Fibroblast of mammary gland (primary cell): ENCODE measurements at regions not wholly inside any gene's neighbourhood (a gene's known extent, or its start where the extent isn't known, plus 50 kb on each side); places are given as distances from the start of the nearest gene placed in this dataset.
"Not testable (repeated sequence)": the region's sequence is repeated elsewhere in the genome, so short reads cannot be mapped to it uniquely, and the experiment has no call there.

Experiments
- DNase-seq: peaks from one replicate; pipeline ENCODE4 v3.0.0-alpha.2; 2010; ENCODE audit warnings: low read depth
- H3K4me3 ChIP-seq: 2 replicates; pipeline ENCODE4 v1.5.1; 2011; ENCODE audit warnings: low read depth, mild to moderate bottlenecking, low read length, moderate library complexity; ENCODE audit not compliant: control insufficient read depth
- TF ChIP-seq, protein P1 (sequence below): conservative IDR thresholded peaks from 2 replicates; pipeline ENCODE4 v1.5.1; 2011; ENCODE audit warnings: low read depth, low read length, inconsistent platforms; ENCODE audit not compliant: control insufficient read depth, insufficient read depth

DNA sequence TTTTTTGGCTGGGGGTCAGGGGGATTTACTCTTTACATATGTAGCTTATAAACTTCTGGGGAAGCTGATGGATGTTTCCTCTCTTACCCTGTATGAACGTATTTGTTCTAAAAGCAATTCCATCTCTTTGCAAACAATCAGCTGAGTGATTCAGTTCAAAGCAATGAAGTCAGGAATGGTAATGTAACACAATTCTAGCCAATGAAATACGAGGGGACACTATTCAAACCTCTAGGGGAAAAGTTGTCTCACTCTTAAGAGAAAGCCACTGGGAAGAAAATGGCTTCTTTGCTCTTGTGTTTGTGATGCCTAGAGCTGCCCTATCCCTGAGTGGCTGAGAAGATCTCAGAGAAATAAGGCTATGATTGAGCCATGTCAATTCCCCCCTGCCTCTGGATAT, 134.8 kb upstream of the SEMA3C start:
- no peak for DNase-seq
- TF ChIP-seq, protein P1, sequence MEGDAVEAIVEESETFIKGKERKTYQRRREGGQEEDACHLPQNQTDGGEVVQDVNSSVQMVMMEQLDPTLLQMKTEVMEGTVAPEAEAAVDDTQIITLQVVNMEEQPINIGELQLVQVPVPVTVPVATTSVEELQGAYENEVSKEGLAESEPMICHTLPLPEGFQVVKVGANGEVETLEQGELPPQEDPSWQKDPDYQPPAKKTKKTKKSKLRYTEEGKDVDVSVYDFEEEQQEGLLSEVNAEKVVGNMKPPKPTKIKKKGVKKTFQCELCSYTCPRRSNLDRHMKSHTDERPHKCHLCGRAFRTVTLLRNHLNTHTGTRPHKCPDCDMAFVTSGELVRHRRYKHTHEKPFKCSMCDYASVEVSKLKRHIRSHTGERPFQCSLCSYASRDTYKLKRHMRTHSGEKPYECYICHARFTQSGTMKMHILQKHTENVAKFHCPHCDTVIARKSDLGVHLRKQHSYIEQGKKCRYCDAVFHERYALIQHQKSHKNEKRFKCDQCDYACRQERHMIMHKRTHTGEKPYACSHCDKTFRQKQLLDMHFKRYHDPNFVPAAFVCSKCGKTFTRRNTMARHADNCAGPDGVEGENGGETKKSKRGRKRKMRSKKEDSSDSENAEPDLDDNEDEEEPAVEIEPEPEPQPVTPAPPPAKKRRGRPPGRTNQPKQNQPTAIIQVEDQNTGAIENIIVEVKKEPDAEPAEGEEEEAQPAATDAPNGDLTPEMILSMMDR: no peak
- no peak overlapping the region for H3K4me3 ChIP-seq

DNA sequence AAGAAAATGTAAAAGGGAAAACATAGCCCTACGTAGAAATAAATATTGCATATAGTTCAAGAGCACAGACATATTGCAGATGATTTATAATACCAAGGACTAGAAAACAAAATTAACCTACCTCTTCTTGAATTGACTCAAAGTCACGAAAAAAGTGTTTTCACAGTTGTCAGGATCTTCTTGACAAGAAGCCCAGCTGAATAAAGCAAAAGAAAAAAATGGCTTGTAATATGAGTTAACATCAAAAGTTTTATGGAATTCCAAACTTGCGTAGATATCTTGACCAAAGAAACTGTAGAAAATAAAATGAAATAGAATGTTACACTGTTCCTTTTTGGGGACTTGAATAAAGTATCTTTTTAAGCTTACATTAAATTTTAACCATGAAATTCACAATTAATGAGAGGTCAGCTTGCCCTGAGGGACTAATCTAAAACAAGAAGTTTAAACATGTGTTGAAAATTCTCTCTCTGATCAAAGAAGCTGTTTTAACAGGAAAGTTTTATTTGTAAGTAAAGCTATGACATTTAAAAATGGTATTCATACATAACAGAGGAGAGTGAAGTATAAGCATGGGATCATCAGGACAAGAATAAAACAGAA, 133.1 kb upstream of the SEMA3C start:
- TF ChIP-seq, protein P1: no peak
- no peak overlapping the region for H3K4me3 ChIP-seq
- no peak for DNase-seq

DNA sequence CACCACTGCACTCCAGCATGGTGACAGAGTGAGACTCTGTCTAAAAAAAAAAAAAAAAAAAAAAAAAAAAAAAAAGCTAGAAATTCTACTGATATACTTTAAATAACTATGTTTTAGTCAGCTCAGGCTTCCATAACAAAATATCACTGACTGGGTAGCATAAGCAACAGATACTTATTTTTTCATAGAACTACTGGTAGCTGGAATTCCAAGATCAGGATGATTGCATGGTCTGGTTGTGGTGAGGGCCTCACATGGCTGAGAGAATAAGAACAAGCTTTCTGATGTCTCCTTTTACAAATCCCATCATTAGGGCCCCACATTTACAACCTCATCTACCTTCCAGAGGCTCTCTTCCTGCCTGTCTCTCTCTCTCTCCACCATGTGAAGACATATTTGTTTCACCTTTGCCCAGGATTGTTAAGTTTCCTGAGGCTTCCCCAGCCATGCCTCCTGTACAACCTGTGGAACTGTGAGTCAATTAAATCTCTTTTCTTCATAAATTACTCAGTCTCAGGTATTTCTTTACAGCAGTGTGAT, 126.7 kb upstream of the SEMA3C start:
- no peak overlapping the region for H3K4me3 ChIP-seq
- DNase-seq: no peak
- TF ChIP-seq, protein P1: no peak

DNA sequence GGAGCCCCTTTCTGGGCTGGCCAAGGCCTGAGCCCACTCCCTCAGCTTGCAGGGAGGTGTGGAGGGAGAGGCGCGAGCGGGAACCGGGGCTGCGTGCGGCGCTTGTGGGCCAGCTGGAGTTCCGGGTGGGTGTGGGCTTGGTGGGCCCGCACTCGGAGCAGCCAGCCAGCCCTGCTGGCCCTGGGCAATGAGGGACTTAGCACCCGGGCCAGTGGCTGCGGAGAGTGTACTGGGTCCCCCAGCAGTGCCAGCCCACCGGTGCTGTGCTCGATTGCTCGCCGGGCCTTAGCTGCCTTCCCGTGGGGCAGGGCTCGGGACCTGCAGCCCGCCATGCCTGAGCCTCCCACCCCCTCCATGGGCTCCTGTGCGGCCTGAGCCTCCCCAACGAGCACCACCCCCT, 123.8 kb upstream of the SEMA3C start:
- DNase-seq, H3K4me3 ChIP-seq: not testable (repeated sequence)

DNA sequence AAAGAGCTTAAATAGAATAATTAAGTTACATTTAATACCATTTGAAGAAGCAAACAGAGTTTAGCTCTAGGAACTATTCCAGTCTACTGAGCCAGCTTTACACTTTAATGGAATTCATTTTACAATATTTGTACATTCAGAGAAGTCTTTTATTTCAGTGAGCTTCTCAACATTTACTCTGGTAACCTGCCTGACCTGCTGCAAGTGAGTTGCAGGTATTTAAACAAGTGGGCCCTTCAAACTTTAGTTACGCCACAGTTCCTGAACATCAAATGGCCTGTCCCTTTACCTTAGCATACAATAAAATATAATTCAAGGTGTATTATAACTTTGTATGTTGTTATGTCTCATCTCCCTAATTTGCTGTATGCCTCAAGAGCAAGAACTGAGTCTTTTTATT, 121.6 kb upstream of the SEMA3C start:
- TF ChIP-seq, protein P1: no peak
- DNase-seq: no peak
- no peak overlapping the region for H3K4me3 ChIP-seq

DNA sequence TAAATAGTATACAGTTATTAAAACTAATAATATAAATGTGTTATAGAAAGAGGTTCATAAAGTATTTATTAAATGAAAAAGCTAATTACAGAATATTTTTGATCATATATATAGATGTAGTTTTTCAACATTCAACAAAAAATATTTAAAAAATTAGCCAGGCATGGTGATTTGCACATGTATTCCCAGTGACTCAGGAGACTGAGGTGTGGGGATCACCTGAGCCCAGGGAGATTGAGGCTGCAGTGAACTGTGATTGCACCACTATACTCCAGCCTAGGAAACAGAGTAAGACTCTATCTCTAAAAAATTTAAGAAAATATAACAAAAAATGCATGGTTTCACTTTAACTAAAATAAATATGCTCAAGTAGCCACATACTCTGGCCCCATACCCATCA, 118.0 kb upstream of the SEMA3C start:
- no peak overlapping the region for H3K4me3 ChIP-seq
- DNase-seq: no peak
- TF ChIP-seq, protein P1: no peak

DNA sequence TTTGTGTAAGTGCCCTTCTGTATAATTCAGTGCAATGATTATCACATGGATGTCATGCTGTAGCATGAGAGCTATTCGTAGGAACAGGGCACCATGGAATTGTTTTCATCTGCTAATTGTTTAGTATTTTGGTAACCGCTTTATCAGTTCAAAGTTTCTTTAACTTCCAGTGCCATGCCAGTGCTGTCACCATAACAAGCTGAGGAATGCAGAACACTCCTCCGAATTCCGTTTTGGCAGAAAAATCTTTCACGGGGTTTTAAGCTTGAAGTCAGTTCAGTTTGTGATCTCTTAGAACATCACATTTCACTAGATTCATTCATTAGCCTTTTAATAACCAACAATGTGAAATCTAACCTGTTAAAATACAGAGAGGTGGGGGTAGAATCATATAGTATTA, 117.2 kb upstream of the SEMA3C start:
- H3K4me3 ChIP-seq: no peak overlapping the region
- DNase-seq: no peak
- TF ChIP-seq, protein P1: no peak
